HL-60 (cell line): ENCODE measurements at regions not wholly inside any gene's neighbourhood (a gene's known extent, or its start where the extent isn't known, plus 50 kb on each side); places are given as distances from the start of the nearest gene placed in this dataset.

Experiments used
- DNase-seq, 2 experiments: peaks; one replicate each; pipeline ENCODE4 v3.0.0-alpha.2; 2010 to 2020; ENCODE audit warnings: low read depth in 1 of 2, low spot score in 1 of 2
- H3K27ac ChIP-seq: fragments of 250-450 bp; sonication (Bioruptor Pico); replicated peaks from 2 replicates; pipeline ENCODE4 v1.5.1; 2020; ENCODE audit warnings: mild to moderate bottlenecking, moderate library complexity
- H3K27me3 ChIP-seq: fragments of 250-450 bp; sonication (Bioruptor Pico); 2 replicates; pipeline ENCODE4 v1.5.1; 2021; ENCODE audit warnings: mild to moderate bottlenecking, moderate library complexity; ENCODE audit not compliant: insufficient read depth, poor library complexity, severe bottlenecking
- H3K4me3 ChIP-seq: replicated peaks from 2 replicates; pipeline ENCODE4 v1.5.1; 2011; ENCODE audit warnings: mild to moderate bottlenecking, control low read depth, low read length; ENCODE audit not compliant: insufficient read depth
- GABPA ChIP-seq: IDR thresholded peaks from 2 replicates; pipeline ENCODE4 v1.6.1; 2012; ENCODE audit warnings: low read depth
- POLR2AphosphoS5 ChIP-seq: IDR thresholded peaks from 2 replicates; pipeline ENCODE4 v1.6.1; 2012; ENCODE audit warnings: low read depth
- SPI1 ChIP-seq: IDR thresholded peaks from 2 replicates; pipeline ENCODE4 v1.6.1; 2012; ENCODE audit warnings: low read depth, mild to moderate bottlenecking, borderline replicate concordance
- TF ChIP-seq, protein P1 (sequence below): IDR thresholded peaks from 2 replicates; pipeline ENCODE4 v1.6.1; 2012; ENCODE audit warnings: low read depth; ENCODE audit not compliant: insufficient replicate concordance
- TF ChIP-seq, protein P2 (sequence below): IDR thresholded peaks from one replicate; pipeline ENCODE4 v1.5.1; 2011; ENCODE audit warnings: low read length, control low read depth, inconsistent platforms; ENCODE audit not compliant: insufficient read depth

DNA sequence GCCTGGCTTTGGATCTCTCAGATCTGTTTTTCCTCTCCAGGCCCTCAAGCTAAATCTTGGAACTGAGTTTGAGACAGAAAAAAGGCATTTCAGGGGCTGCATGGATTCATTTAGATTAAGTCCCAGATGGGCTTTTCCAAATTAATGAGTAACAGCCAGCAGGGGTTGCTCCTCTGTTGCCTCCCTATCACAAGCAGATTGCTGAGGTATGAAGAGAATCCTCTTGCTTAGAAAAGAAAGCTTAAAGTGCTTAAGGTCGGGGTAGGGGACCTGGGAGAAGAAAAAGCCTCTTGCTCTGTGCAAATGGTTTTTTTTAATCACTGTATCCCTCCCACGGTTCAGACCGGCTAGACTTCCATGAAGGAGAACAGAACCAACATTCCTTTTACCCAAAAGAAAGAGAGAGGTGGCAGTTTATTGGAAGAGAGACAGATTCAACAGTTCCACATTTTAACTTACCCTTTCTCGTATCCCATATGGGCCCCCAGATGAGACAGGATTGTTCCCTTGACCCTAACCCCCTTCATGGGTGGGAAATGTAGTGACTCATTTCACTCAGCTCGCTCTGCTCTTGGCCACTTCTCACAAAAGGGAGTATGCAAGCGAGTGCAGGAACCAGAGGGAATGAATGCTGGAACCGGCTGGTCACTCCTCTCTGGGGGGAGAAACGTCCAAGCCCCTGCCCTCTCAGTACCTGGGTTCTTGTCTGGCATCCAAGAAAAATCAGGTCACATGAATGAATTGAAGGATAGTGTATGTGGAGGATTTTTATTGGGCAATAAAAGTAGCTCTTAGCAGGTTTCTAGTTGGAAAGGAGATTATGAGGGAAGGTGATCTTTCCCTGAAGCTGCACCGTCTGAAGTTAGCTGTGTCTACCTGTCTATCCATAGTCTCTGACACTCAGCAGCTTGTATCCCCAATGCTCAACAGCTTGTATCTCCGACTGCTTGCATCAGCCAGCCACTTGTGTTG is 745.2 kb downstream of the SI start:
- no peak for DNase-seq
- Histone ChIP-seq H3K27me3 (no peaks in the 10 kb centered on the region), H3K27ac (no peak overlapping the region), H3K4me3 (no peak overlapping the region)
- no peak for TF ChIP-seq GABPA
- TF ChIP-seq, protein P1, sequence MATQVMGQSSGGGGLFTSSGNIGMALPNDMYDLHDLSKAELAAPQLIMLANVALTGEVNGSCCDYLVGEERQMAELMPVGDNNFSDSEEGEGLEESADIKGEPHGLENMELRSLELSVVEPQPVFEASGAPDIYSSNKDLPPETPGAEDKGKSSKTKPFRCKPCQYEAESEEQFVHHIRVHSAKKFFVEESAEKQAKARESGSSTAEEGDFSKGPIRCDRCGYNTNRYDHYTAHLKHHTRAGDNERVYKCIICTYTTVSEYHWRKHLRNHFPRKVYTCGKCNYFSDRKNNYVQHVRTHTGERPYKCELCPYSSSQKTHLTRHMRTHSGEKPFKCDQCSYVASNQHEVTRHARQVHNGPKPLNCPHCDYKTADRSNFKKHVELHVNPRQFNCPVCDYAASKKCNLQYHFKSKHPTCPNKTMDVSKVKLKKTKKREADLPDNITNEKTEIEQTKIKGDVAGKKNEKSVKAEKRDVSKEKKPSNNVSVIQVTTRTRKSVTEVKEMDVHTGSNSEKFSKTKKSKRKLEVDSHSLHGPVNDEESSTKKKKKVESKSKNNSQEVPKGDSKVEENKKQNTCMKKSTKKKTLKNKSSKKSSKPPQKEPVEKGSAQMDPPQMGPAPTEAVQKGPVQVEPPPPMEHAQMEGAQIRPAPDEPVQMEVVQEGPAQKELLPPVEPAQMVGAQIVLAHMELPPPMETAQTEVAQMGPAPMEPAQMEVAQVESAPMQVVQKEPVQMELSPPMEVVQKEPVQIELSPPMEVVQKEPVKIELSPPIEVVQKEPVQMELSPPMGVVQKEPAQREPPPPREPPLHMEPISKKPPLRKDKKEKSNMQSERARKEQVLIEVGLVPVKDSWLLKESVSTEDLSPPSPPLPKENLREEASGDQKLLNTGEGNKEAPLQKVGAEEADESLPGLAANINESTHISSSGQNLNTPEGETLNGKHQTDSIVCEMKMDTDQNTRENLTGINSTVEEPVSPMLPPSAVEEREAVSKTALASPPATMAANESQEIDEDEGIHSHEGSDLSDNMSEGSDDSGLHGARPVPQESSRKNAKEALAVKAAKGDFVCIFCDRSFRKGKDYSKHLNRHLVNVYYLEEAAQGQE: no peak
- TF ChIP-seq POLR2AphosphoS5: no peak

DNA sequence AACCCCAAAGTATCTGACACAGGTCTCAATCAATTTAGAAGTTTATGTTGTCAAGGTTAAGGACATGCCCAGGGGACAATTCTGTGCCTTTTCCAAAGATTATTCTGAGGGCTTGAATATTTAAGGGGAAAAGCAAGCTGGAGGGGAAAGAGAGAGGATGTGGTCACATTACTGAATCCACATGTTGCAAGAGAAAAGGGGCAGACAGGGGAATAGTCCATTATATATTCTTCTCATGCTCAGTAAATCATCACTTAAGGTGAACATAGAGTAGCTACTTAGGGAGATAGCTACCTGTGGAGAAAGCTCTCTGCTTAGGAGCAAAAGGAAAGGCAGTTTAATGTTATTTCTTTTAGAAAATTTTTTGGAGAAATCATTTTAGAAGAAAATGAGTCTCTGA is 751.6 kb downstream of the SI start:
- TF ChIP-seq, protein P1: no peak
- TF ChIP-seq SPI1 (no peak), POLR2AphosphoS5 (no peak), GABPA (no peak)
- TF ChIP-seq, protein P2, sequence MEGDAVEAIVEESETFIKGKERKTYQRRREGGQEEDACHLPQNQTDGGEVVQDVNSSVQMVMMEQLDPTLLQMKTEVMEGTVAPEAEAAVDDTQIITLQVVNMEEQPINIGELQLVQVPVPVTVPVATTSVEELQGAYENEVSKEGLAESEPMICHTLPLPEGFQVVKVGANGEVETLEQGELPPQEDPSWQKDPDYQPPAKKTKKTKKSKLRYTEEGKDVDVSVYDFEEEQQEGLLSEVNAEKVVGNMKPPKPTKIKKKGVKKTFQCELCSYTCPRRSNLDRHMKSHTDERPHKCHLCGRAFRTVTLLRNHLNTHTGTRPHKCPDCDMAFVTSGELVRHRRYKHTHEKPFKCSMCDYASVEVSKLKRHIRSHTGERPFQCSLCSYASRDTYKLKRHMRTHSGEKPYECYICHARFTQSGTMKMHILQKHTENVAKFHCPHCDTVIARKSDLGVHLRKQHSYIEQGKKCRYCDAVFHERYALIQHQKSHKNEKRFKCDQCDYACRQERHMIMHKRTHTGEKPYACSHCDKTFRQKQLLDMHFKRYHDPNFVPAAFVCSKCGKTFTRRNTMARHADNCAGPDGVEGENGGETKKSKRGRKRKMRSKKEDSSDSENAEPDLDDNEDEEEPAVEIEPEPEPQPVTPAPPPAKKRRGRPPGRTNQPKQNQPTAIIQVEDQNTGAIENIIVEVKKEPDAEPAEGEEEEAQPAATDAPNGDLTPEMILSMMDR: no peak
- DNase-seq: no peak
- H3K27me3 ChIP-seq: no peaks in the 10 kb centered on the region
- no peak overlapping the region for H3K27ac ChIP-seq
- H3K4me3 ChIP-seq: no peak overlapping the region

DNA sequence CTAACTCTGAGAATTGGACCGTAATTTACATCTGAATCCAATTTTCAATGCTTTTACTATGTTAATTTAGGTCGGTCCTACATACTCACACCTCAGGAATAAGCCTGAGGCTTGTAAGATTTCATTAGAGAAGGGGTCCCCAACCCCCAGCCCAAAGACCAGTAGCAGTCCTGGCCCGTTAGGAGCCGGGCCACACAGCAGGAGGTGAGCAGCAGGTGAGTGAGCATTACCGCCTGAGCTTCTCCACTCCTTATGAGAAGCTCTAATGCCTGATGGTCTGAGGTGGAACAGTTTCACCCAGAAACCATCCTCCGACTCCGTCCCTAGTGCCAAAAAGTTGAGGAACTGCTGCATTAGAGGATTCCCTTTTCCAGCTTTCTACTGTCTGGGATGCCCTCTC is 757.3 kb downstream of the SI start:
- H3K4me3 ChIP-seq: no peak overlapping the region
- no peaks in the 10 kb centered on the region for H3K27me3 ChIP-seq
- TF ChIP-seq SPI1 (no peak), GABPA (no peak), POLR2AphosphoS5 (no peak)
- TF ChIP-seq, protein P1: no peak
- TF ChIP-seq, protein P2: no peak
- H3K27ac ChIP-seq: no peak overlapping the region
- DNase-seq: no peak
